Fibroblast of the aortic adventitia (primary cell): ENCODE measurements at regions not wholly inside any gene's neighbourhood (a gene's known extent, or its start where the extent isn't known, plus 50 kb on each side); places are given as distances from the start of the nearest gene placed in this dataset.

ENCODE experiments used
- DNase-seq: peaks from one replicate; pipeline ENCODE4 v3.0.0-alpha.2; 2010; ENCODE audit warnings: low read depth
- H3K4me3 ChIP-seq: 2 replicates; pipeline ENCODE4 v1.5.1; 2011; ENCODE audit warnings: low read depth, mild to moderate bottlenecking, control low read depth, low read length, moderate library complexity
- CTCF ChIP-seq: IDR thresholded peaks from 2 replicates; pipeline ENCODE4 v1.5.1; 2011; ENCODE audit warnings: mild to moderate bottlenecking, low read length, control low read depth, inconsistent platforms; ENCODE audit not compliant: insufficient read depth

GRCh38 chr2:5976531-5977065 lies 284.4 kb downstream of the SOX11 start:
- no peak for DNase-seq
- no peak for TF ChIP-seq CTCF
- no peak overlapping the region for H3K4me3 ChIP-seq

- H3K4me3 ChIP-seq, result no peak overlapping the region
- DNase-seq, result no peak
- no peak for TF ChIP-seq CTCF
Observed at GRCh38 chr2:5977477-5977876, 285.3 kb downstream of the SOX11 start.

- no peak overlapping the region for H3K4me3 ChIP-seq
- no peak for DNase-seq
- no peak for TF ChIP-seq CTCF
Observed at GRCh38 chr2:5978131-5978751, 286.1 kb downstream of the SOX11 start.

- H3K4me3 ChIP-seq, result no peak overlapping the region
- no peak for TF ChIP-seq CTCF
- no peak for DNase-seq
Observed at GRCh38 chr2:5980450-5981190, 288.4 kb downstream of the SOX11 start.

- no peak for TF ChIP-seq CTCF
- H3K4me3 ChIP-seq, result no peak overlapping the region
- no peak for DNase-seq
Observed at GRCh38 chr2:5982193-5982902, 290.2 kb downstream of the SOX11 start.

- H3K4me3 ChIP-seq, result no peak overlapping the region
- no peak for TF ChIP-seq CTCF
- no peak for DNase-seq
Observed at GRCh38 chr2:5982903-5983265, 290.7 kb downstream of the SOX11 start.
